GM18502 (cell line): ENCODE measurements at regions not wholly inside any gene's neighbourhood (a gene's known extent, or its start where the extent isn't known, plus 50 kb on each side); places are given as distances from the start of the nearest gene placed in this dataset.
"Not testable (repeated sequence)": the region's sequence is repeated elsewhere in the genome, so short reads cannot be mapped to it uniquely, and the experiment has no call there.

ENCODE experiments used
- ATAC-seq: cut with Tn5 transposase; IDR thresholded peaks from one replicate; pipeline ENCODE4 v1.9.1; 2021; ENCODE audit warnings: mild to moderate bottlenecking; ENCODE audit not compliant: unreplicated experiment, poor library complexity

DNA sequence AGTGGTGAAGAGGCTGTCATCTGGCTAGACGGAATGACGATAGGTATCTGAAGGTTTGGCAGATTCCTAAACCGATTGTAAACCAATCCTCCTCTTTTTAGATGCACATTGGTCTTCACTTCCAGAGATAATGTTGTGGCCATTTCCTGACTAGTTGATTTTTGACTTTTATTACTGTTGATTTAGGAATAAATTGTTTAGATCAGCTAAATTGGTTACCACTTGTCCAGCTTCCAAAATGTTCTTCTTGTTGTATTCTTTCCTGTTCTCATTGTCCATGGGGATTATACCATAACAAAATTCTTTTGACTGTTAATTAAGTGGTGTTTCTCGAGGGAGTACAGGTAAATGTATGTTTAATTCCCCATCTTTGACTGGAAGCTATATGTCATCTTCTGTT lies 119.7 kb downstream of the MACROH2A1 start:
- ATAC-seq = no peak

DNA sequence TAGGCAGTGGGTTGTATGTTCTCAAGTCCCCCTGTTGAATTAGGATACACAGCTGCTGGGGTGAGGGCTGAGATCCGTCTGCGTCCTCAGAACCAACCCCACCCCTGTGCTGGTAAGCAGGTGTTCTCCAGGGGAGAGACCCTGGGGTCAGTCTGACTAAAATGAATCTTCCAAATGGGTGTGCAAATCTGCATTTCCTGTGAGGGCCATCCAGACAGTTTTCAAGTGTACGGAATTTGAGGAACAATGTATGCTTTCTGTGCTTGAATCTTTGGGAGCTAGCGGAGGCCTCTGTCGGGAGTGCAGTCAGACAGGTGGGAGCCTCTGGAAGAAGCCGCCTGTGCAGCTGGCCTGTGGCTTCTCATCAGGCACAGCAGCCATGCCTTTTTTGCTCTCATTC lies 122.9 kb downstream of the MACROH2A1 start:
- no peak for ATAC-seq

DNA sequence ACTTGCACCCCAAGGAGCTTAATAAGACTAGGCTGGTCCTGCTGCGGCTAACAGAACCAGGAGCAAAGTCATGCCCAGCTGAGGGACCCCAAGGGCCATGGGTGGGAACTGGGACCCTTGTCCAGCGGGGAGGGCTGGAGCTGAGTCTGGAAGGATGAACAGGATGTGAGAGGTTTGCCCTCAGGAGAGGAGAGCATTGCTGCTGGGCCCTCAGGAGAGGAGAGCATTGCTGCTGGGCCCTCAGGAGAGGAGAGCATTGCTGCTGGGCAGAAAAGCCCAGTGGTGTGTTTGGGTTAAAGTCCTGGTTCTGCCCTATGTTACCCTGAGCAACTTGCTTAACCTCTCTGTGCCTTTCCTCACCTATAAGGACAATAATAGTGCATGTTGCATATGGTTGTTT lies 125.8 kb downstream of the MACROH2A1 start:
- ATAC-seq = no peak

DNA sequence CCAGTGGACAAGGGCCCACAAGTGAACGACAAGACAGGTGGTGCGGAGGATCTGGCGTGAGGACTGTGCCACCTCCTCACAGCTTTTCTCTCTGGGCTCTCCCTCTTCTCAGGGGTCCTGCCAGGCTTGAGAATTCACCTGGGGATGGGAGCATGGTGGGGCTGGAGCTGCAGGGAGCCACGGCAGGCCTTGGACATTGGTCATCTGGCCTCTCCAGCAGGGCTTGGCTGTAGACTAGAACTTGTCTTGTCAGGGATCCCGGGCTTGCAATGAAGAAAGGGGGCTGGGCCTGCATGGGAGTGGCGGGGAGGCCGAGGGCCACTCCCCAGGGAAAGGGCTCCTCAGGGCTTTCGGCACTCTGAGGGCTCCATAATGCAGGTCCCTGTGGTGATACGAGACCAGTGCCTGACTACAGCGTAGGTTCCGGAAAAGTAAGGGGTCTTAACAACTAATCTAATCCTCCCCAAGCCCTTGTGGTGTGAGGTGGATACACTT lies 126.7 kb downstream of the MACROH2A1 start:
- no peak for ATAC-seq

DNA sequence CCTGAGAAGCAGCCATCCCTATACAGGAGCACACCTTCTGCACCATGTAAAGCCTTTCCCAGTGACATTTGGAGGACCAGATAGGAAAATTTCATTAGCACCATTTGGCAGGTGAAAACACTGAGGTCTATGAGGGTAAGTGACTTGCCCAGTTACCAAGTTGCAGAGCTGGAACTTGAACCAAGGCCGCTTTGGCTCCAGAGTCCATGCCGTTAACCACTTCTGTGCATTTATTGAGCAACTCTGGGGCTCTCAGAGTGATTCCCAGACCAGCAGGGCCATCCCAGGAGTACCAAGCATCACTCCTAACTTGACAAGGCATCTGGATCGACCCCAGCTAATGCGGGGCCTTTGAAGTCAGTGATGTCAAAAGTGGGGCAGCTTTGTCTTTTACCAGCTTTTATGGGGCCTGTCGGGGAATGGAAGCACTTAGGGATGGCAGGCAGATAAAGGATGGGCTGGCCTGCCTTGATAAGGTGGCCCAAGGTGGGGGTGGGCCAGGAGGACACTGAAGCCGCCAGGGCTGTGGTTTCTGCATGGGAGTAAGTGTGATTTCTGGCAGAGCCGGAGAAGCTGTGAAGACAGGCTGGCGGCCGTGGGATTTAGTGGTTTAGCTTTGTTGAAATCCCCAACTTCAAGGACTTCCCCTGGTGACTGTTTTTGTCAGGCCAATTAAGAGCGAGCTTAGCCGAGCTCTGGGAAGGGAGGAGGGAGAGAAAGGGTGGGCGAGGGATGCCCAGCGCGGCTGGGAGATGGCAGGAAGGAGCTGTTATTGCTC lies 127.3 kb downstream of the MACROH2A1 start:
- ATAC-seq = no peak

DNA sequence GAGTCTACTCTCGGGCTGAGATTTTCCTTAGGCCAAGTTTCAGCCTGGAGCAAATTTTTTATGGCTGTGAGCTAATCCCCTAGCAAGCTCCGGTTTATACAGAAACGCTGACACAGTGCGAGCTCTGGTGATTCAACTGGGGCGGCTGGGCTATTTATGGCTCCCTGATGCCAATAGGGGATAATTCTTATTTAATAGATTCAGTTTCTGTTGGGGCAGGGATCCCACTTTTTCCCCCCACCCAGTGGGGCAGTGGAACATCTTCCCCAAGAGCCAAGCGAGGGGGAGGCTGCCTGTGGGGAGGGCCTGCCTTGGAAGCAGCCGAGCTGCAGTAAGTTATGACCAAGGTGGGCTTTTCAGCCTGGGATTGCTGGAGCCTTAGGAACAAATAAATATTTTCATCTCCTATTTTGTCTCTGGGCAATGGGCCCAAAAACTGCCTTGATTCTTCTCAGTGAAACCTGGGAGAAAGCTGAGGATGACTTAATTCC lies 129.1 kb downstream of the MACROH2A1 start:
- ATAC-seq = no peak

DNA sequence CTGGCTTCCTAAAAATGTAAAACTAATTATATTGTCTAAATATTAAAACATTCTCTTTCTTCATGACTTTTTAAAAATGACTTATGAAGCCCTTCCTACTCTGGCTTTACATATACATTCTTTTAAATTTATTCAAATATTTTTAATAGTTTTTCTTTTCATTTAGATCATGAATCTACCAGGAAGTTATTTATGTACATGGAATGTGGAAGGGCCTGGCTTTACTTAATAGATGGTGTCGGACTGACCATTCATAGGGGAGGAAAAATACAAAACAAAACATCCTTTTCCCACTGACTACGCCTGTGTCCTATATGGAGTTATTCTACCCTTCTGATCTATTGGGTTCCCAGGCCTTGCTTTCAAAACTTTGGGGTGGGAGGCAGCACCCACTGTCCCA lies 129.8 kb downstream of the MACROH2A1 start:
- ATAC-seq = no peak

DNA sequence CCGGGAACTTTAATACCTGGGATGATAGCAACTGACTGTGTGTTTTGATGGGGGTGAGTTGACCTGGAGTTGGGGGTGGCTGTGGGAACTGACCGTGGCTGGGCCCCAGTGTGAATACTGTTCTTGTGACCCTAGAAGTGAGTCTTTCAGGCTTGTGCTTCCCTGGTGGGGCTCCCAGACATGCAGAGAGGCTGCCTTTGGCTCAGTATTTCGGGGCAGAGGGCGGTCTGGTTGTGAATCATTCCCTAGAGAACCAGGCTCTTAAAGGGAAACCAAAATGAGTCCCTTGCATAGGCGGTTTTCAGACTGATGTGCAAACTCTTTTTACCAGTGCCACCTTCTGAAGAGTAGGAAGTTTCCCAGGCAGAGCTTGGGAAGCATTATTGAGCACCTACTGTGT lies 132.1 kb downstream of the MACROH2A1 start:
- ATAC-seq = no peak

DNA sequence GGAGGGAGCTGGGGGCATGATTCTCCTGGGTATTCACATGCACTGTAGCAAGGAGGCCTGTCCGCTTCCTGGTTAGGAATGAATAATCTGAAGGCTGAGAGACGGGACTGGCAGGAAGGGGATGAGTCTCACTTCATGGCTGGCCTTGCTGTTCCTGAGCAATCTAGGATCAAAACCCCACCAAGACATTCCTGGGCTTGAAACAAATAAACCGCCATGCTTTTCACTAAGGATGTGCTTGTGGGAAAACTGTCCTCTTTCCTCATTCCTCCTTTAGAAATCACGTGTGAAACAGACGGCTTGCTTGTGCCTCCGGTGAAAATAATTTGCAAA lies 132.8 kb downstream of the MACROH2A1 start:
- ATAC-seq = no peak

DNA sequence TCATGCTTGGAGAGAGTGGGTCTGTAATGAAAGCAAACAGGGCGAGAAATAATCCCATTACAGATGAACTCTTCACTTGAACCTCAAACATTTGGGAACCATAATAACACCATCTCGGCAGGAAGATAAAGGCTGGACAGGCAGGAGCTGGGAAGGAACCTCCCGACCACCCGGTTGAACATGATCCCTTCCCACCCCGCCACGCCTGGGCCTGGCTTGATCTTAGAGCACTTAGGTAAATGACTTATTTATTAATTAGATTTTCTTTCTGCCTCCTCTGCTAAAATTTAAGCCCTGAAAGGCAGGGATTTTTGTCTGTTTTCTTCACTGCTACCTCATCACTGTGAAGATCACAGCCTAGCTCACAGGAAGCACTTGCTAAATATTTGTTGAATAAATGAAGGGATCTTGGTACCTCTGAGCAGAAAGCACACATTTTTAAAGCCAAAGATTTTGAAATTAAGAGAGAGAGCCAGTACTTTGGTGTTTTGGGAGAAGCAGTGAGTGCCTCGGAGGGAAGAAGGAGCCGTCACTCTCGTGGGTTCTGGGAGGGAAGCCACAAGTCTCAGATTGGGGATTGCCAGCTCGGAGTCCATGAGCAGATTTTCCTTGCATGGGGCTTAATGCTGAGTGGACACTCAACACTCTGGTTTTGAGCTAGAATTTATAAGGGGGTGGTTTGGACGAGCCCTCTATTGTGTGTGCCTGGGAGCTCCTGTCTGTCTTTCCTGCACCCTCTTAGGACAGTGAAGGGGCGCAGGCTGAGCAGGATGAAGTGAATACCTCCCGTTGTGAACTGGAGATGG lies 133.3 kb downstream of the MACROH2A1 start:
- ATAC-seq = no peak

DNA sequence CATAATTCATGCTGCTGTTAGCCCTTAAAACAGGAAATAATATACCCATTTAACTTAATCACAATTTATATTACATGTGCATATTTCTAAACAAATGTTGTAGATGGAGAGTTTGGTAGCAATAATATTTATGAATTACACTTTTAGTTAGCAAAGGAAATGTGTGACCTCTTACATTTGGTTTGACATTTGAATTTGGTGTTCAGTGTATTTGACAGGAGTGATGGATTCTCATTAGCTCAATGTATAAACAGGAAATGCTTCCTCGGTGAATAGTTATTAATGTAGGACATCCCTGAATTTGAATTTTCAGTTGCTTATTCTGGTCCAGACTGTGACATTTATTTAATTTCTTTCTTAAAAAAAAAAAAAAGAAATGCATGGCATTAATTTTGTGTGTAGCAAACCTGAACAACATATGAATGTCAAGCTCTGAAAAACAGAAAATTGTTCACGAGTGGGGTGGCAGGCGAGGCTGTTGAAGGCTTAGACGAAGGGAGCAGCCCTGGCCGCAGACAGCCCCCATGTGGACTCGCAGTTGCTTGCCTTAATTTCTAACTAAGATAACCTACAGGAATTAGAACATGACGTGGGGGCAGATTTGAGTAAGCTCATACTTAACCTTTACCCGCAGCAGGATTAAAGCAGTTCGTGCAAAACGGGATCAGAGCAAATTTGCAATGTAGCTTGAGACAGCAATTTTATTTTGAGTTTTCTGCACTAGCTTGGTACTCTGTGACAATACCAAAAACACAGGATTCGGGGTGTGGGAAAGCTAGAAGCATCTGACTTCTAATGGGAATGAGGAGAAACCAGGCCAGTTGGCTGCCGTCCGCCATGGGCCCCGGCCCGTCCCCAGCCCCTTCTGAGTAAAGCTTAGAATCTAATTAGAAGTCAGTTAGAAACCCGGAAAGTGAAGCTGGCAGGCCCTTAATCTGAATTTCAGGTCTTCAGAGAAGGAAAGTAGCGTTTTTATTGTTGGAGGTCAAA lies 134.3 kb downstream of the MACROH2A1 start:
- ATAC-seq = no peak

DNA sequence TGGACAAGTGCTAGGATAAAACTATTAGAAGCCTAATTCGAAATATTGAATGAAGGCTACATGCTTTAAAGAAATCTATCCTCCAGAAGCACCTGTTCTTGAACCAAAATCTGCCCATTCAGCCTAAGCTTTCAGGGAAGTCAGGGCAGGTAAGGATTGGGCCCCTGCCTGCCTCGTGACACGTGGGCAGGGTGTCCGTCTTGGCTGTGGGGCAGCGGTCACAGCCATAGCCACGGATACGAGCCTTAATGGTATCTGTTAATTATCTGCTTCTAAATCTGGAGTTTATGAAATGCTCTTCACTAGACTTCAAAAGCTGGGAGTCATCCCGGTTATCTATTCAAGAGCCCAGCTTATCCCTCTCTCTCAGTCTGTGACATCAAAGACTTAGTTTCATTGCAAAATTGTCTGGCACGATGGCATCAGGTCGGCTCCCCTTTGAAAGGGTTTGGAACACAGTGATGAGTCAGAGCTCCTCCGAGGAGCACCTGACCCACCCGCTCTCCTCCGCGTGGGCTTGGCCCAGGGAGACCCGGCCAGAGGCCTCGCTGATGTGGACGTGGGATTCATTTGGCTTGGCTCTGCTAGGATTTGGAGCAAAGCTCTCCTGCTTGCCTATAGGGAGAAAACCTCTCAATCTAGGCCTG lies 135.9 kb downstream of the MACROH2A1 start:
- ATAC-seq = no peak

DNA sequence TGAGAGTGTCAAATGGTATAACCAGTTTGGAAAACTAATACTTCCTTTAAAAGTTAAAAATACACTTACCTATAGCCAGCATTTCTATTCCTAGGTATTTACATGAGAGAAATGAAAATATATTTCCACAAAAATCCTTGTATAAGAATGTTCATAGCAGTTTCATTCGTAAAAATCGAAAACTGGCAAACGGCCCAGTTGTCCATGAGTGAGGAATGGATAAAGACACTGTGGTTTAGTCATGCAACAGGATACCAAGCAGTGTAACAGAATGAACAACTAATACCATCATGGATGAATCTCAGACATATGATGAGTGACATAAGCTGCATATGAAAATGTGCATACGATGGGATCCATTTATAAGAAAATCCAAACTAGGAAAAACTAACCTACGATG lies 136.7 kb downstream of the MACROH2A1 start:
- ATAC-seq = no peak

DNA sequence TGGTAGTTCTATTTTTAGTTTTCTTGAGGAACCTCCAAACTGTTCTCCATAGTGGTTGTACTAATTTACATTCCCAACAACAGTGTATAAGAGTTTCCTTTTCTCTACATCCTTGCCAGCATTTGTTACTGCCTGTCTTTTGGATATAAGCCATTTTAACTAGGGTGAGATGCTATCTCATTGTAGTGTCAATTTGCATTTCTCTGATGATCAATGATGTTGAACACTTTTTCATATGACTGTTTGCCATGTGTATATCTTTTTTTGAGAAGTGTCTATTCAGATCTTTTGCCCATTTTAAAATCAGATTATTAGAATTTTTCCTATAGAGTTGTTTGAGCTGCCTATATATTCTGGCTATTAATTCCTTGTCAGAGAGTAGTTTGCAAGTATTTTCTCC lies 138.9 kb downstream of the MACROH2A1 start:
- ATAC-seq = not testable (repeated sequence)

DNA sequence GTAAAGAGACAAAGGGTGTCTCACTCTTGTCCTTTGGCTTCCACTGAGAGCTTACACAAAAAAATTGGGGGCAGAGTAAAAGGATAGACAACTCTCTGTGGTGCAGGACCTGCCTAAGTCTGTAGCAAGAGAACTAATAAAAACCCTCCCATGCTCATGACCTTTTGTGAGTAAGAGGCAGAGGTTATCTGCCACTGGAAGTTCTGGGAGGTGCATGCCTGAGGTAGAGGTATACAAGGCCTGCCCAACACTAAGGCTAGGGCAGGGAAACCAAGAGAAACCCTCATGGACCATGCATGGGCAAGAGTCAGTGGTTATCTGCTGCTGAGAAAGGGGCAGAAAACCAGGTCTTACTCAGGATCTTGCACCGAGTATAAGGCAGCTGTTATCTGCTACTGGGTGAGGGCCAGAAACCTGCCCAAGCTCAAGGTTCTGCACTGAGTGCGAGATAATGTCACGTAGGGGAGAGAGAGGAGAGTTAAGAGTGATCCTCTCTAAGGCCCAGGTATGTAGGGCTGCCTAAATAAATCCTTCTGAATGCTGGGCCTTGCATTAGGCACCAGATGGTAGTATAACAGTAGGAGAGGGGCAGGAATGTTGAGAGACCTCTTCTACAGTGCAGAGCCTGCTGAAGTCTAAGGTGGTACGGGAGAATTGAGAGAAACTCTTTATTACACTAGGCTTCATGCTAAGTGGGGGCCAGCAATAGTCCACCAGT lies 143.4 kb downstream of the MACROH2A1 start:
- ATAC-seq = no peak

DNA sequence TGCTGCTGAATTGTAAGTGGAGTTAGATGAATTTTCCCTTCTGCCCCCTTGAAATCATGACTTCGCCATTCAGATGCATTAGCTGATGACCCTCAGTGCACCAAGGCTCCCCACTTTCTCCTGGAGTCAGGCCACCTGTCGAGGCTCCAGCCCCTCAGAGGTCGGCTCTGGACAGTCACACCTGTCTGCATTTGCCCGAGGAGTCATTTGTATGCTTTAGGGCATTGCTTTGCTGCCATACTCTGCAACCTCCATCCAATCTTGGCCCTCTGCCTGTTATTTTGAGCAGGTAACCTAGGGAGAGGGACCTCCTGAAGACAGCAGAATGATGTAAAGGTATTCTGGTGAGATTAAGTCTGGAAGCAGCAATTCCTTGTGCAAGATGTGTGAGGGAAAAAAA lies 144.8 kb downstream of the MACROH2A1 start:
- no peak for ATAC-seq

DNA sequence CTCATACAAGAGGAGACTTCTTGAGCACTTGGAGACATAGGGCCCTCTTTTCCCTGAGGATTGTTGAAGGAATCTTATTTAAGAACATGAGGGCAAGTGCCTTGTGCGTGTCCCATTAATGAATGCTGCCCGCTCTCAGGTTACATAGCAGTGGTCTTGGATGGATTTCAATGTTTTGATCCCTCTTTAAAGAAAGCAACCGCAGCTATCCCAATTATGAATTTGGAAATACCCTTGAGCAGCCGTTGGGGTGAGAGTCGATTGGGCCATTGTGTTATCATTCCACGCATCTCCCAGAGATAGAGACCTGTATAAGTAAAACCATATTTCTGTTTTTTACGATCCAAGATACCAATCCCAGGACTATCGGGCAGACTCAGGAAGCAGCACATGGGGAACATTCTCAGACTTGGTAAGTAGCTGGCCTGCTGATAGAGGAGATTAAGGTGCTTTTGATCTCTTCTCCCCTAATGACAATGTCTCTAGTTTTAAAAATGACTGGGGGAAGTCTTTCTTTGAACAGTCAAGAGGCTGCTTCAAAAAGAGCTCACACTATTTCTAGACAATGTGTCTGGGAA lies 145.3 kb downstream of the MACROH2A1 start:
- no peak for ATAC-seq

DNA sequence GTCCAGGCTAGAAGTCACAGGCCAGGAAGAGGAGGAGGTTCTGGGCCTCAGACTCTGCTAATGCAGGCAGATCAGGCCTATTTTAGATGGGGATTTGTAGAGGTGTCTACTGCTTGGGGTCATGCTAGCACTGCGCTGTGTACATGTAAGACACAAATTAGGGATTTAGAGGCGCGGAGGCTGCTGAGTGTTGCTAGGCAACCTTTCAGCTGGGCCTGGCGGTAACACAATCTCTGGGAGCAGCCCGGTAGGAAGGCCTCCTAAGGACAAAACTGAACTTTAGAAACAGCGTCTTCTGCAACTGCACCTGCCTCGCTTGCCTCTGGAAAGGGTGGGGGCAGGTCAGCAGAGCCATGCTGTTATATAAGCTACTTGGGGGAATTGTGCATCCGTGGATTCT lies 147.9 kb downstream of the MACROH2A1 start:
- ATAC-seq = no peak

DNA sequence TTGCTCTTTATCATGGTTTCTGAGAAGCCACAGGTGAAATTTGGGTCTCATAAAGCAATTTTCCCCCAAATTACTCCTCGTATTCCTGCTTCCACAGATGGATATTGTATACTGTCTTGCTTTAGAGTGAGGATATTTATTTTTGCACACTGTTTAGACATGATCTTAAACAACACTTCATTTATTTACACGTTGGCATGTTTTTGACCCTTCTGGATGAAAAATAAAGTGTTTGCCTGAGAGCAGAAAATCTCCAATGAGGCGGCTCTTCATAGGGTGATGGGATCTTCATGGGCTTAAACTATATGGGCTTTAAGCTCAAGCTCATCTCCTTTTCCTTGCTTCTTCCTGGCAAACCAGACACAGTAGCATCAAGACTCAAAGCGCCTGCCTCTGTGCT lies 148.4 kb downstream of the MACROH2A1 start:
- ATAC-seq = no peak
